Keratinocyte (primary cell): ENCODE measurements at regions not wholly inside any gene's neighbourhood (a gene's known extent, or its start where the extent isn't known, plus 50 kb on each side); places are given as distances from the start of the nearest gene placed in this dataset.

Experiments used
- DNase-seq: peaks from one replicate; pipeline ENCODE4 v3.0.0-alpha.2; 2011; ENCODE audit warnings: low read depth, missing footprints, low spot score
- FAIRE-seq: peaks from 2 replicates; lab custom pipeline; 2011; peaks lifted over from hg19 to GRCh38; lab: Jason Lieb, UNC
- H2AFZ ChIP-seq: 2 replicates; pipeline ENCODE4 v1.6.0; 2012; ENCODE audit warnings: low read length, control low read depth, inconsistent platforms; ENCODE audit not compliant: control insufficient read depth
- H3K27ac ChIP-seq: 2 replicates; pipeline ENCODE4 v1.5.1; 2011; ENCODE audit warnings: low read length; ENCODE audit not compliant: control insufficient read depth, insufficient read depth
- H3K27me3 ChIP-seq: 3 replicates; pipeline ENCODE4 v1.6.0; 2011; ENCODE audit warnings: low read length; ENCODE audit not compliant: control insufficient read depth, insufficient read depth; ENCODE audit errors: extremely low read depth
- H3K36me3 ChIP-seq, 2 experiments: 2 replicates in 1 of 2; 3 replicates in 1 of 2; pipeline ENCODE4 v1.5.1; 2011; ENCODE audit warnings: low read length in 2 of 2, mild to moderate bottlenecking in 1 of 2; ENCODE audit not compliant: control insufficient read depth in 2 of 2, insufficient read depth in 2 of 2; ENCODE audit errors: extremely low read depth in 1 of 2
- H3K4me1 ChIP-seq: 3 replicates; pipeline ENCODE4 v1.5.1; 2011; ENCODE audit warnings: low read length; ENCODE audit not compliant: control insufficient read depth, insufficient read depth; ENCODE audit errors: extremely low read depth
- H3K4me2 ChIP-seq: 3 replicates; pipeline ENCODE4 v1.6.0; 2011; ENCODE audit warnings: low read depth, low read length; ENCODE audit not compliant: control insufficient read depth, insufficient read depth; ENCODE audit errors: extremely low read depth
- H3K4me3 ChIP-seq, 3 experiments: fragments of 200-600 bp in 1 of 3; sonication (generic) in 1 of 3; 2 replicates in 2 of 3; 3 replicates in 1 of 3; pipeline ENCODE4 v1.5.1; 2011 to 2016; ENCODE audit warnings: low read length in 3 of 3, mild to moderate bottlenecking in 3 of 3, control low read depth in 2 of 3, inconsistent platforms in 1 of 3, low read depth in 1 of 3, mixed read lengths in 1 of 3, mixed run types in 1 of 3, moderate library complexity in 1 of 3; ENCODE audit not compliant: control insufficient read depth in 2 of 3, insufficient read depth in 2 of 3; ENCODE audit errors: extremely low read depth in 1 of 3
- H3K79me2 ChIP-seq: 2 replicates; pipeline ENCODE4 v1.6.0; 2012; ENCODE audit warnings: low read length; ENCODE audit not compliant: control insufficient read depth, insufficient read depth
- H3K9ac ChIP-seq: 3 replicates; pipeline ENCODE4 v1.6.0; 2011; ENCODE audit warnings: low read length; ENCODE audit not compliant: control insufficient read depth, insufficient read depth; ENCODE audit errors: extremely low read depth
- H3K9me1 ChIP-seq: 3 replicates; pipeline ENCODE4 v1.6.0; 2011; ENCODE audit warnings: low read length; ENCODE audit not compliant: control insufficient read depth, insufficient read depth; ENCODE audit errors: extremely low read depth
- H3K9me3 ChIP-seq: 2 replicates; pipeline ENCODE4 v1.5.1; 2012; ENCODE audit warnings: low read depth, low read length; ENCODE audit not compliant: control insufficient read depth
- H4K20me1 ChIP-seq: 3 replicates; pipeline ENCODE4 v1.6.0; 2011; ENCODE audit warnings: low read length; ENCODE audit not compliant: control insufficient read depth, insufficient read depth; ENCODE audit errors: extremely low read depth
- EZH2 ChIP-seq: IDR thresholded peaks from one replicate; pipeline ENCODE4 v1.6.1; 2012; ENCODE audit warnings: inconsistent platforms, mild to moderate bottlenecking, low read length, moderate library complexity
- dilution Hi-C: fragments of 300-500 bp; cut with MboI; formaldehyde crosslinking; loops from one replicate; pipeline ENCODE4 v1.7.0; 2020; ENCODE audit warnings: low sequenced_read_pairs; ENCODE audit not compliant: extremely low pct_ligation_motif_present
- TF ChIP-seq, protein P1 (sequence below), 3 experiments: IDR thresholded peaks in 1 of 3; conservative IDR thresholded peaks in 1 of 3; optimal IDR thresholded peaks in 1 of 3; 2 replicates in 2 of 3; 3 replicates in 1 of 3; pipeline versions ENCODE3 to v1.5.1; 2011; ENCODE audit warnings: low read length in 3 of 3, mild to moderate bottlenecking in 3 of 3, moderate library complexity in 2 of 3, control low read depth in 1 of 3, inconsistent platforms in 1 of 3; ENCODE audit not compliant: insufficient read depth in 2 of 3; ENCODE audit errors: extremely low read depth in 1 of 3

DNA sequence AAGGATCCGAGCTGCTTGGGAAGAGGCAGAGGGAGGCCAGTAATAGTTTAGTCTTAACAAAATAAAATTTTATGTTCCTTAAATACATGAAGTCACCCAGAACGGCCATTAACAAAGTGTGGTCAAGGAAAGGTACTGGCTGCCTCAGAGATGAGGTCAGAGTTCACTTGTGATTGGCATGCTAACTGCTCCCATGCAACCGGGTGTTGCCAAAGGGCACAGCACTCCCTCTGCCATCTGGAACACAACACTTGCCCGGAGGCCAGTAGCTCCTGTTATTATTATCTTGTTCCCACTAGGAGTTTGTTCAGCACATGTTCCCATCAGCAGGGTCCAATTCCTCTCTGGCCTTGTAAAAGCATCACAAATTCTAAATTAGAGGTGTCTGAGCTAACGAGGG is 207.0 kb downstream of the CYP26B1 start:
- Histone ChIP-seq H2AFZ (no peak overlapping the region), H3K4me1 (no peaks in the 10 kb centered on the region), H3K9me1 (no peaks in the 10 kb centered on the region), H3K36me3 (no peaks in the 10 kb centered on the region), H3K79me2 (no peaks in the 10 kb centered on the region), H3K9ac (no peak overlapping the region), H3K4me3 (no peak overlapping the region), H4K20me1 (no peaks in the 10 kb centered on the region), H3K4me2 (no peak overlapping the region), H3K27me3 (peaks cover 6% of the 10 kb centered on the region), H3K27ac (no peak overlapping the region), H3K9me3 (no peaks in the 10 kb centered on the region)
- DNase-seq (no peak), FAIRE-seq (no peak)
- dilution Hi-C loops = no loop called here
- TF ChIP-seq, protein P1, sequence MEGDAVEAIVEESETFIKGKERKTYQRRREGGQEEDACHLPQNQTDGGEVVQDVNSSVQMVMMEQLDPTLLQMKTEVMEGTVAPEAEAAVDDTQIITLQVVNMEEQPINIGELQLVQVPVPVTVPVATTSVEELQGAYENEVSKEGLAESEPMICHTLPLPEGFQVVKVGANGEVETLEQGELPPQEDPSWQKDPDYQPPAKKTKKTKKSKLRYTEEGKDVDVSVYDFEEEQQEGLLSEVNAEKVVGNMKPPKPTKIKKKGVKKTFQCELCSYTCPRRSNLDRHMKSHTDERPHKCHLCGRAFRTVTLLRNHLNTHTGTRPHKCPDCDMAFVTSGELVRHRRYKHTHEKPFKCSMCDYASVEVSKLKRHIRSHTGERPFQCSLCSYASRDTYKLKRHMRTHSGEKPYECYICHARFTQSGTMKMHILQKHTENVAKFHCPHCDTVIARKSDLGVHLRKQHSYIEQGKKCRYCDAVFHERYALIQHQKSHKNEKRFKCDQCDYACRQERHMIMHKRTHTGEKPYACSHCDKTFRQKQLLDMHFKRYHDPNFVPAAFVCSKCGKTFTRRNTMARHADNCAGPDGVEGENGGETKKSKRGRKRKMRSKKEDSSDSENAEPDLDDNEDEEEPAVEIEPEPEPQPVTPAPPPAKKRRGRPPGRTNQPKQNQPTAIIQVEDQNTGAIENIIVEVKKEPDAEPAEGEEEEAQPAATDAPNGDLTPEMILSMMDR (optimal IDR thresholded peaks at IDR 0.05 in 1 of 3, IDR thresholded peaks at IDR 0.05 in 1 of 3, conservative IDR thresholded peaks at IDR 0.05 in 1 of 3; ENCODE audit: extremely low read depth in 1 of 3, insufficient read depth in 2 of 3, low read length in 3 of 3) = no peak
- no peak for TF ChIP-seq EZH2

DNA sequence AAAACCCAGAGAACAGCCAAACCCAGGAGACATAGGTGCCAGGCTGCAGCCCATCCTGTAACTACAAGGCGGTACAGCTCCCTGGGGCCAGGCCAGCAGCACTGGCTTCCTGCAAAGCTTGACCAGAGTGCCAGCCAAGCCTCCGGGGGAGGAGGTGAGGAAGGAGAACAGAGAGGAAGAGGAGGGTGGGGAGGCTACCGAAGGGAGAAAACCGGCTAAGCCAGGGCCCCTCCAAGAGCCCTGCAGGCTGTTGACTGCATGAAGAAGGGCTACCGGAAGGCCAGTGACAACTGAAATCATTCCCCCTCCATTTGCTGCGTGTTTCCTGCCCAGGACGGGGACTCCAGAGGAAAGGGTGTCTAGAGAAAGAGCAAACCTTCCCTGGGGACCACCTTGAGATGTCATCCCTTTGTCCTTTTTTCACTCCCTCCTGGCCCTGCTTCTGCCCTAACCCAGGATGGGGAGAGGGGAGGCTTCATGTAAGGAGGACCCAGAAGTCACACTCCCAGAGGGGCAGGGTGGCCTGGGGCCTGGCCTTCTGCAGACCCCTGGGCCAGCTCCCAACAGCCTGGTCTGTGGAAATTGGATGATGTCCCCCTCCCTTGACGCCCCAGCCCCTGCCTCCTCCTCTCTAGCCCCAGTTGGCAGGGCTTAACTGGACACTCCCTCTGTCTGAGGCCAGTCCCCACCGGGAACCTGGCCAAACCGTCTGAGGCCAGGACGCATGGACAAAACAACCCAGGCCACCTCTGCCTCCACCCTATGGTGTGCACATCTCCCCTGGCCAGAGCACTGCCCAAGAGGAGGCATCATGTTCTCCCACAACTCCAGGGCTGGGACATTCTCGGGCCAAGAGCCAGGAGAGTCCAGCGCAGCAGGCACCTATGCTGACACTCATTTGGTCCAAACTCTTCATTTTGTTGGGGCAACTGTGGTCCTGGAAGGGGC is 207.8 kb downstream of the CYP26B1 start:
- peaks cover 6% of the 10 kb centered on the region for H3K27me3 ChIP-seq
- H4K20me1 ChIP-seq = no peaks in the 10 kb centered on the region
- no peak overlapping the region for H3K4me3 ChIP-seq
- dilution Hi-C loops = no loop called here
- no peak overlapping the region for H3K9ac ChIP-seq
- FAIRE-seq (no peak), DNase-seq (no peak)
- no peaks in the 10 kb centered on the region for H3K79me2 ChIP-seq
- H3K36me3 ChIP-seq = no peaks in the 10 kb centered on the region
- peaks cover 3% of the 10 kb centered on the region for H3K4me1 ChIP-seq
- no peaks in the 10 kb centered on the region for H3K9me3 ChIP-seq
- H3K9me1 ChIP-seq = no peaks in the 10 kb centered on the region
- TF ChIP-seq, protein P1 (optimal IDR thresholded peaks at IDR 0.05 in 1 of 3, IDR thresholded peaks at IDR 0.05 in 1 of 3, conservative IDR thresholded peaks at IDR 0.05 in 1 of 3; ENCODE audit: extremely low read depth in 1 of 3, insufficient read depth in 2 of 3, low read length in 3 of 3) = no peak
- no peak for TF ChIP-seq EZH2
- H3K27ac ChIP-seq = no peak overlapping the region
- H3K4me2 ChIP-seq = no peak overlapping the region
- H2AFZ ChIP-seq = no peak overlapping the region
